GM12874 (cell line): ENCODE measurements at regions not wholly inside any gene's neighbourhood (a gene's known extent, or its start where the extent isn't known, plus 50 kb on each side); places are given as distances from the start of the nearest gene placed in this dataset.

Experiments used
- CTCF ChIP-seq: IDR thresholded peaks from 2 replicates; pipeline ENCODE4 v1.5.1; 2011; ENCODE audit warnings: low read depth, mild to moderate bottlenecking, control low read depth, low read length, moderate library complexity; ENCODE audit not compliant: insufficient read depth

- TF ChIP-seq CTCF, result no peak
Measured at GRCh38 chr15:25981114-25981513, 118.0 kb upstream of the ATP10A start.

- TF ChIP-seq CTCF, result no peak
Measured at GRCh38 chr15:25972141-25972675, 109.1 kb upstream of the ATP10A start.

GRCh38 chr15:25971053-25971452 is 107.9 kb upstream of the ATP10A start:
- TF ChIP-seq CTCF, result no peak

- no peak for TF ChIP-seq CTCF
Measured at GRCh38 chr15:25969886-25970285, 106.8 kb upstream of the ATP10A start.

- TF ChIP-seq CTCF, result no peak
Measured at GRCh38 chr15:25967116-25967515, 104.0 kb upstream of the ATP10A start.

- TF ChIP-seq CTCF, result no peak
Measured at GRCh38 chr15:25965326-25965725, 102.2 kb upstream of the ATP10A start.

- TF ChIP-seq CTCF, result no peak
Measured at GRCh38 chr15:25960273-25960672, 97.1 kb upstream of the ATP10A start.

GRCh38 chr15:25959100-25959499 is 96.0 kb upstream of the ATP10A start:
- no peak for TF ChIP-seq CTCF
